Activated effector memory CD4-positive, alpha-beta T cell treated with anti-CD3 and anti-CD28 coated beads, Interleukin-2, amount 50 U/mL, for 16 hours (primary cell): ENCODE measurements at regions not wholly inside any gene's neighbourhood (a gene's known extent, or its start where the extent isn't known, plus 50 kb on each side); places are given as distances from the start of the nearest gene placed in this dataset.

Experiments
- DNase-seq: peaks from one replicate; pipeline ENCODE4 v3.0.0-alpha.2; 2020

DNA sequence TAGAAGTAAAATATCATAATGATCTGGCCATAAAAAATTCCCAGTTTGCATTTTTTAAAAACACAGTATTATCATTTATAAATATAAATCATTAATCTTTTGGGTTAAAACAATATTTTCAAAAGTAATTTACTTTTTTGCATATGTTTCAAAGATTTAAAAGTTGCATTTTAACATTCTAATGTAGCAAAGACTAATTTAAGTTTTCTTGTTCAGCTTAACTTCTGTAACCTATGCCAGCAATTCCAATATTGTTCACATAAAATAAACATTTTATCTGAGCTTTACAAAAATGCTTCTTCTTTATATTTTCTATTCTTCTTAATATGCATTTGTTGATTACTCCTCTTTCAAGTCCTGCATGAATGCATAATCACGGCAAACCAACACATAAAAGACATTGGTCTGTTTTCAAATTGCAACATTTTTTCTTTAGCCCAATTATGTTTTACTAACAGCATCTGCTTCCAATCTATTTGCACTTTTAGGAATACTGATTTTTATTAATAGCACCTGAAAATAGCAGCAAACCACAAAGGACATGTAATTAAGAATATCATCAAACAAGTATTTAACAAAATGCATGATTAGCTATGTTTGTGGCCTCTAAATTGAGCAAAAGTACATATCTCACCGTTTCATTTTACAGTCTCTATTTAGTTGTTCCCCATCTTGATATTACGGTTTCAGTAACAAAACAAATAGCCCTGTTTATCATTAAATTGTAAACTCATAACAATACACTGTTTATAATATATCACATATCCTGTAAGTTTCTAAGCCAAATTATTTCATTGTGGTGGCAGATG is 286.9 kb upstream of the NFE2L3 start:
- no peak for DNase-seq

DNA sequence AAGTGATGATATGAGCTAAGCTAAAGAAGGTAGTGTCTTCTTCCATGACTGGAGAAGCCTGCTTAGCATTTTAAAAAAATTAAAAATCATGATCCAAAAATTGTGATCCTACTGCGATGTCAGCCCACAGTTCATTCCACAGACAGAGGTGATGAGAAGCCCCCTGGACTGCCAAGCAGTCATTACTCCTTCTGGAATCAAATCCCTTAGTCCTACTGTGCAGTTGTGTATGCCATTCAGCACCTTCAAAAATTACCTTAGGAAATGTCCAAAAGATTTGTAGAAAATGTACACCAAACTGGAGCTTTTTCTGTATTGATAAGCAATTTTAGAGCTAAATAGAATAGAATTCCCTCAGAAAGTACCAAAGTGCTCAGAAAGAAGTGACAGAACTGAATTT is 283.5 kb upstream of the NFE2L3 start:
- no peak for DNase-seq

GRCh38 chr7:25870574-25870973 is 281.4 kb upstream of the NFE2L3 start:
- DNase-seq = no peak

- no peak for DNase-seq
Observed at GRCh38 chr7:25876092-25876491, 275.9 kb upstream of the NFE2L3 start.

GRCh38 chr7:25877802-25878789 is 273.9 kb upstream of the NFE2L3 start:
- no peak for DNase-seq

- DNase-seq = no peak
Observed at GRCh38 chr7:25879799-25880198, 272.2 kb upstream of the NFE2L3 start.

DNA sequence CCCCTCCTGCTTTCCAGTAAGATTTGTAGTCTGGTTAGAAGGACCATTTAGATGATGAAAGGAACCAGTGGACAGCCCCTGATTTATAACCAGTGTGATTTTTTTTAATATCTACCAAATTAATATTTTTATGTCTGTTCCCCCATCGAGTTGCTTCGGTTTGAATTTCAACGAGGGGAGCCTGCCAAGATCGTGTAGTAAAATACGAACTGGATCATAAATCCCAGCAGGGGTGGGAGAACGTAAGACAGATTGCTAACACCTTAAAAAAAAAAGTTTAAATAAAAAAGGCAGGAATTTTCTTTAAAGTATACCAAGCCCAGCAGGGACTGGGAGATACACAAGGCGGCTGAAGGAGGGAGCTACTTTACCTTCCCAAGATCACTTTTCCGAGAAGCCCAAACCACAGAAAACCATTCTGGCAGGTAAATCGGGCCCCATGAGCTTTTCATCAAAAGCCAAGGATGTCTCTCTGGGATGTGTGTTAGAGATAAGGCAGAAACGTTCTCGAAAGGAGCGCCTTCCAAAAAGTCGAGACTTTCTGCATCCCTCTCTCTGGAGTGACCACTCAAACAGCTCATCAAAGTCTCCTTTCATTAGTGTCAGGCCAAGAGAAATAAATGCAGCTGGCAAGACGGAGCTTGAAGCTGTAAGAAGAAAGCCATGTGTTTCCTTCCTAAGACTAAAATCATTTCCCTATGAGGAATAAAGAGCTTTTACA is 270.5 kb upstream of the NFE2L3 start:
- no peak for DNase-seq

DNA sequence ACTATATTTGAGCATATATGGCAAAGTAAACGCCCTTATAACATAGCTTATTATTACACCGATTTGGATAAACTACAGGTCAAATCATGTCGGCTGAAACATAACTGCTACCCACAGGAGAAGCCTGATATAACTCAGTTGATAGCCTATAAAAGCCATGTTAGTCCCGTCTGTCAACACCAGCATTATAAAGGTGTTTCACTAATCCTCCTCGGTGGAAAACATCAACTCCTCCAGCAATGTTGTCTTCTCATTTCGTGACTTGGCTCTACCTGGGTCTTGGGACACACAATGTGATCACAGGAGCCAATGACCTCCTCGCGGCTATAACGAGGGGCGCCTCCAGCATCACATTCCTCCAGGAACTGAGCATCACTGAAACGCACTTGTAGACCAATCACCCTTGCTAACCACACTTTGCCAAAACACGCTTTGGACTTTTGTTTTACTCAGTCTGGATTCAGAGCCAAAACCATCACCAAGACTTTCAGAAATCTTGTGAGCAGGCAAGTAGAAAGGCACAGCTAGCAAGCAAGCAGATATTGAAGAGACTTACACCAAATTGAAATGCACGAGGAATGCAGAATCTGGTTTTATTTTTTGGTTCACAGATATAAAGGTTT is 269.7 kb upstream of the NFE2L3 start:
- DNase-seq = no peak

DNA sequence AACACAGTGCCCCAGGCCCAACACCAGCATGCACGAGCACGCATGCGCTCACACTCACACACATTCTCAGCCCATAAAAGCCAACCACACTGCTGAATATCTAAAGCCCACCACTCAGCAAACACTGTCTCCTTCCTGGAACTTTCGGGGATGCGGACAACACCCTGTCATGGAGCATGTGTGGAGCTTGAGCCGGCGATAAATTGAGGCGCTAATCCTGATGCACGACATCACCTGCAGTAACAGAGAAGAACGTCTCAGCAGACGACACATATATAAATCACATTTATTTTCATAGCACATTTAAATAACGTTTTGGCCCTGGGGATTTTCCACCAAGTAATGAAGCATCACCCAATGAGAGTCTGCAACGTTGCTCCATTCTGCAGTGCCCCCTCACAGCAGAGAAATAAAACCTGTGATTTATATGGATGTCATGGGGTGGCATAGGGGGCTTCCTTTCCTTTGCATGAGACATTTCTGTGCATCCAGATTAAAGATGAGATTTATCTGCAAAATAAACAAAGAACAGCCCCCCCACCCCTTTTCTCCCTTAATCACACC is 267.7 kb upstream of the NFE2L3 start:
- no peak for DNase-seq

- DNase-seq = no peak
Observed at GRCh38 chr7:25885057-25885576, 266.9 kb upstream of the NFE2L3 start.

GRCh38 chr7:25886387-25887240 is 265.4 kb upstream of the NFE2L3 start:
- no peak for DNase-seq

DNA sequence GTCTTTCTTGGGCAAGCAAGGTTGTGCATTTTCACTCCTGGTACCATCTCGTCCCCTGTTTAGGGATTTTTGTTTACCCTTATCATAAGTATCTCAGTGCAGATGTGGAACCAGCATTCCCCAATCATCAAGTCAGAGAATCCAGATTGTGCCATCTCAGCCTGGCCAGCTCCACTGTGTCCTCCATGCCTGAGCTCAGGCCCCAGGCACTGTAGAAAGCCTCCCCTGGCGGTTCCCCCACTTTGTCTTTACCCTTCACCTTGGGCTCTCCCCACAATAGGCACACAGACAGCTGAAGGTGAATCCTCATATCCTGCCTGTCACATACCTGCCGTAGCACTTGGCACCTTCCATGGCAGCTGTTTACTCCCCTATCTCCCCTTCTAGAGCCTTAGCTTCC is 264.7 kb upstream of the NFE2L3 start:
- no peak for DNase-seq

DNA sequence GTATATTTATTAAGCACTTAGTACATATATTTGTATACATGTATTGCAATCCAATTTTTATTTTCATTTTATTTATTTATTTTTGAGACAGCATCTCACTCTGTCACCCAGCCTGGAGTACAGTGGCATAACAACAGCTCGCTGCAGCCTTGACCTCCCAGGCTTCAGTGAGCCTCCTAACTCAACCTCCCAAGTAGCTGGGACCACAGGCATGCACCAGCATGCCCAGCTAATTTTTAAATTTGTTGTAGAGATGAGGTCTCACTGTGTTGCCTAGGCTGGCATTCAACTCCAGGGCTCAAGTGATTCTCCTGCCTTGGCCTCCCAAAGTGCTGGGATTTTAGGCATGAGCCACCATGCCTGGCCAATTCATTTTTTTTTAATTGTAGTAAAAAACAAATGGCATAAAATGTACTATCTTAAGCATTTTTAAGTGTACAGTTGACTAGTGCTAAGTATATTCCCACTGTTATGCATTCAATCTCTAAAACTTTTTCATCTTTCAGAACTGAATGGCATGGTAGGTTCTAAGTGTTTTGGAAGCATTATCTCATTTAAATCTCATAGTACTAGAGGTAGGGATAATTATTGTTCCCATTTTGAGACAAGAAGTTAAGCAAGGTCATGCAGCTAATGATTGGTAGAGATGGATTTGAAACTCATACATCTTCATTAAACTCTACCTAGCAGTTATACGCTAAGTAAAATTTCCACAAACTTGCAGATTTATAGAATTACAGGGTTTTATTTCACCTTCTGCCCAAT is 264.0 kb upstream of the NFE2L3 start:
- no peak for DNase-seq

DNA sequence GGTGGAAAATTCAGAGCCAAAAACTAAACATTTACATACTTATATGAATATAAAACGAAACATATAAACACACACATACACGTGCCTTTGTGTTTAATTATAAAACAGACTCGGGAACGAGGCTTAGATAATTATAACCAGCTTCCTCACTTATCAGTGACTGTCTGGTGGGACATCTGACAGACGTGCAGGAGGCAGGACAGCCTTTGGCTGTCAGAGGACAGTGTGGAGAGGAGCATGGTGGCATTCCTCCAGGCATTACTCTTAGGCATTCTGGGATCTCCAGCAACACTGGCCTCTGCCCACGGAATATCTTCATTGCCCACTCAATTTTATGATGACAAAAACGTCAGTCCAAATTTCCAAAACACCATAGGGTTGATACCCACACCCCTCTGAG is 262.2 kb upstream of the NFE2L3 start:
- no peak for DNase-seq

DNA sequence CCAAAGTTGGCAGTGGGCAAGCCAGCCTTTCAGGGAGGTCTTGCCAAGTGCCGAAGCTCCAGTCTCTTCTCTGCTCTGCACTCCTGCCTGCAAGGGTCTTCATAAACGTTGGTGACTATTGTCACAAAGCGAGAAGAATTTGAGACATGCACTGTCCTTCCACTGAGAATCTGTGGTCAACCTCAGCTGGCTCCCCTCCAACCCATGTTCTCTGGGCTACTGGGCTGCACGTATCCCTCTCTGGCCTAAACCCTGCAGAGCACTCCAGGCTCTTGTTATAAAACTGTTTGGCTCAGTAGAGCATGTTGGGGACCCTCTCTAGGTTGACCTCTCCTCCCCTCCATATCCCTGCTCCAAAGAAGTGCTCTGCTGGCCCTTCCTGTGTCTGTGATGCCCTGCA is 260.4 kb upstream of the NFE2L3 start:
- DNase-seq = no peak

DNA sequence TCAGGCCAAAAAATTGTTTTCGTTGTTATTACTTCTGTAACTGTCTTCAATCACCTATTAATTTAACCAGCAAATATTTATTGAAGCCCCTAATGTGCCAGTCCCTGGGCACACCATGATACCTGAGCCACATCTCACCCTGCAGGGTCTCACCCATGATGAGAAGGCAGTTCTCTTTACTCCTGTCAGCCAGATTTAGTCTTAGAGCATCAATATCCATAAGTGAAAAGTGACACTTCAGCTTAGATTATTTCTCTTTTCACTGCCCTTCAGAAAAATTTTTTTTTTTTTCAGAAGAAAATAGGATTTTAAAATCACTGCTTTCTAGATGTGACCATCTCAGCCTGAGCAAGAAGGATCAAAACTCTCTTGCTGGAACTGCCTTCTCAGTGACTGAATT is 258.6 kb upstream of the NFE2L3 start:
- DNase-seq = no peak

DNA sequence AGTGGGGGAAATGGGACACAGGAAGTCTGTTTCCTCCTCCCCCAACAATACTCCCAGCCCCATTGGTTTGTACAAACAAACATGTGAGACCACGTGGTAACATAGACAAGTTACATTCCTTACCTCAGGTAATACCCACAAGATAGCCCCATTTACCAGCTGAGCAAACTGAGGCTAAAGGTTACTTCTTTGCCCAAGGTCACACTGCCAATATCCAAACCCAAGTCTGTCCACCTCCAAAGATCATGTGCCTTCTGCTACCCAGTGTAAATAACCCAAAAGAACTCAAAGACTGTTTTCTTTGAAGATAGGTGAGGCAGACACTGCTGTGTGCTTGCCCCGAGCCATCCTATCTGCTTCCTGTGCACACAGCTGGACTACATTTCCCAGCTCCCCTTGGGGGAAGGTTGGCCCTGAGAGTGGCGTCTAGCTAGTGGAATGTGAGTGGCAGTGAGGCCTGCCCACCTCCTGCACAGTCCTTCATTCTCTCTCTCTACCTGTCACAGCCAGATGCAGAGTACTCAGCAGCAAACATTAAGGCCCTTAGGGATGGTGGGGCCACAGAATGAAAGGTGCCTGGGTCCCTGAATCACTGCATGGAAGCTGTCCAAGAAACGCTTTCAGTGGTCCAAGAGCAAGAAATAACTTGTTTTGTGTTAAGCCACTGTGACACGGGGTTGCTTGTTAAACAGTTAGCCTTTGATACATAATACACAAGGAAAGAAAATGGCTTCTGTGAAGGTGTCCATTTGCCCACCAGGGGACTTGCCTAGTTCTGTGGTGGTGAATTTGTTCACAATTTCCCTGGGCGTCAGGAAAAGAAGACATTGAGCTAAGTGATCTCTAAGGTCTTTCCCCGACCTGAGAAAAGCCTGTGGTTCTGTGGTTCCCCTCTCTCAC is 257.7 kb upstream of the NFE2L3 start:
- peak; percentile 68 for DNase-seq

DNA sequence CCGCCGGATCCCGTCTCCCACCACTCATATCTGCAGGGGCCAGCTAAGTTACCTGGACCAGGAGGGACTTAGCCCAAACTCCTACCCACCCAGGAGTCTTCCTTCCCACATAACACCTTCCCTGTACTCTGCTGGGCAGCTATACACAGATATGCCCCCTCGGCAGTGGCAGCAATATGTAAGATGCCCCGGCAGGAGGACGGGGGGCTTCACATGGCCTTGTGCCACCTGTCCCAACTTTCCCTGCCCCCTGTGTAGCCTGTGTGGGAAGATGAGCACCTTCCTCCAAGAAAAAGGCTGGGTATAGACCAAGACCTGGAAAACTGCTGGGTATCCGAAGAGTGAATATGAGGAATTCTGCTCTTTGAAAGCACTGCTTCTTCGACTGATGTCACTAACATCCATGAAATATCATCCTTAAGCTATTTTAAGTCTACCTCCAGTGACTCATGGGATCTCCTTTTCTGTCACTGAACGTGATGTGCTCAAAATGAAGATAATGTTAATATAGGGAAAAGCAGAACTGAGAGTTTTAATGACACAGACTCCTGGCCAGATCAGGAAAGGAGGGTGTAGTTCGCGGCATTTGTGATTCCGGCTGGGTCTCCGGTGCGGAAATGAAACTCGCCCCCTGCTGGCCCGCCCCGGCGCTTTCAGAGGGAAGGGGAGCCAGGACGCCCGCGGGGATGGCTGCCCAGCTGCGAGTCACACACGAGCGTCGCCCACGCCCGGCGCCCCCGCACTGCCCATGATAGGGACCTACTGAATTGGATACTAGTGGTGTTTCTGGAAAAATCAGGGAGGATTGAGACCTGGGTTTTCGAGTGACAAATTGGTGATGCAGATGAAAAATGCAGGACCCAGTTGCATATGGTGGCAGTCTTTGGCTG is 256.9 kb upstream of the NFE2L3 start:
- peak; percentile 85 for DNase-seq
